IMR-90 (cell line): ENCODE measurements at regions not wholly inside any gene's neighbourhood (a gene's known extent, or its start where the extent isn't known, plus 50 kb on each side); places are given as distances from the start of the nearest gene placed in this dataset.

Source experiments
- ATAC-seq: fragments of 200-7000 bp; cut with Tn5 transposase; 2 replicates; pipeline ENCODE4 v1.9.1; 2020; ENCODE audit warnings: low read depth, mild to moderate bottlenecking, moderate library complexity
- BruUV-seq: library from RNA; stranded (reverse); fragments of 400-500 nt; replicated peaks from 2 replicates; lab custom pipeline; 2021; lab: Mats Ljungman, UMichigan
- CTCF ChIA-PET: fragments of 300-600 bp; formaldehyde crosslinking; extraction: SDS; loops from one replicate; lab custom pipeline; 2021; ENCODE audit warnings: antibody characterized with exemption; lab: Yijun Ruan, JAX
- POLR2A ChIA-PET: fragments of 300-600 bp; sonication (Branson Sonifier 250); formaldehyde crosslinking; loops from one replicate; lab custom pipeline; 2022; ENCODE audit warnings: antibody characterized with exemption; ENCODE audit not compliant: unreplicated experiment; lab: Charles Lee
- DNase-seq: peaks from one replicate; pipeline ENCODE4 v3.0.0; 2013
- H2AFZ ChIP-seq: replicated peaks from 2 replicates; pipeline ENCODE3; 2013; ENCODE audit warnings: low read length, mild to moderate bottlenecking; ENCODE audit not compliant: poor library complexity
- H2AK5ac ChIP-seq: 2 replicates; pipeline ENCODE4 v1.6.1; 2013; ENCODE audit warnings: low read depth, low read length, inconsistent platforms
- H2AK9ac ChIP-seq: replicated peaks from 2 replicates; pipeline ENCODE3; 2013; ENCODE audit warnings: mild to moderate bottlenecking, low read depth, low read length, moderate library complexity; ENCODE audit not compliant: poor library complexity
- H2BK120ac ChIP-seq: 2 replicates; pipeline ENCODE4 v1.6.1; 2013; ENCODE audit warnings: low read depth, low read length, inconsistent platforms
- H2BK15ac ChIP-seq: 3 replicates; pipeline ENCODE4 v1.6.1; 2013; ENCODE audit warnings: low read depth, low read length, inconsistent platforms
- H2BK20ac ChIP-seq: 2 replicates; pipeline ENCODE4 v1.6.1; 2013; ENCODE audit warnings: low read depth, mild to moderate bottlenecking, inconsistent platforms, low read length, moderate library complexity
- H2BK5ac ChIP-seq: 2 replicates; pipeline ENCODE4 v1.6.1; 2013; ENCODE audit warnings: mild to moderate bottlenecking, low read depth, low read length, inconsistent platforms; ENCODE audit not compliant: poor library complexity, severe bottlenecking
- H3K14ac ChIP-seq: replicated peaks from 2 replicates; pipeline ENCODE4 v1.6.1; 2013; ENCODE audit warnings: low read depth, low read length, inconsistent platforms
- H3K18ac ChIP-seq: 2 replicates; pipeline ENCODE4 v1.6.1; 2013; ENCODE audit warnings: low read depth, low read length, control low read depth
- H3K23ac ChIP-seq: 2 replicates; pipeline ENCODE4 v1.6.1; 2013; ENCODE audit warnings: low read depth, low read length, inconsistent platforms
- H3K27ac ChIP-seq: 2 replicates; pipeline ENCODE4 v1.5.1; 2013; ENCODE audit warnings: mild to moderate bottlenecking, control low read depth, low read length; ENCODE audit not compliant: insufficient read depth
- H3K27me3 ChIP-seq: 2 replicates; pipeline ENCODE4 v1.6.1; 2013; ENCODE audit warnings: low read length; ENCODE audit not compliant: control insufficient read depth, insufficient read depth
- H3K36me3 ChIP-seq: 2 replicates; pipeline ENCODE4 v1.6.1; 2013; ENCODE audit warnings: low read length, mixed read lengths; ENCODE audit not compliant: control insufficient read depth, insufficient read depth
- H3K4ac ChIP-seq: 2 replicates; pipeline ENCODE4 v1.6.1; 2013; ENCODE audit warnings: low read depth, low read length, inconsistent platforms
- H3K4me1 ChIP-seq: 2 replicates; pipeline ENCODE4 v1.6.1; 2013; ENCODE audit warnings: low read length, mixed read lengths; ENCODE audit not compliant: control insufficient read depth, insufficient read depth
- H3K4me2 ChIP-seq: 2 replicates; pipeline ENCODE4 v1.6.1; 2013; ENCODE audit warnings: low read depth, mild to moderate bottlenecking, control low read depth, low read length, moderate library complexity
- H3K4me3 ChIP-seq: 2 replicates; pipeline ENCODE4 v1.5.1; 2013; ENCODE audit warnings: low read depth, mild to moderate bottlenecking, control low read depth, low read length, moderate library complexity; ENCODE audit not compliant: insufficient read depth
- H3K56ac ChIP-seq: 2 replicates; pipeline ENCODE4 v1.6.1; 2013; ENCODE audit warnings: low read length, inconsistent platforms; ENCODE audit not compliant: insufficient read depth; ENCODE audit errors: extremely low read depth
- H3K79me1 ChIP-seq, 2 experiments: 2 replicates each; pipeline ENCODE4 v1.6.1; 2013; ENCODE audit warnings: low read length in 2 of 2, inconsistent platforms in 1 of 2, low read depth in 1 of 2
- H3K9ac ChIP-seq: 2 replicates; pipeline ENCODE4 v1.6.1; 2013; ENCODE audit warnings: low read depth, low read length, control low read depth
- H3K9me1 ChIP-seq: 2 replicates; pipeline ENCODE4 v1.6.1; 2013; ENCODE audit warnings: low read length, inconsistent platforms; ENCODE audit not compliant: insufficient read depth
- H3K9me3 ChIP-seq: 2 replicates; pipeline ENCODE4 v1.6.1; 2013; ENCODE audit warnings: low read length; ENCODE audit not compliant: control insufficient read depth, insufficient read depth
- H4K20me1 ChIP-seq: 2 replicates; pipeline ENCODE4 v1.6.1; 2013; ENCODE audit warnings: low read length, inconsistent platforms; ENCODE audit not compliant: insufficient read depth
- H4K5ac ChIP-seq: 2 replicates; pipeline ENCODE4 v1.6.1; 2013; ENCODE audit warnings: mild to moderate bottlenecking, low read depth, low read length, control low read depth
- H4K8ac ChIP-seq, 2 experiments: 2 replicates each; pipeline ENCODE4 v1.6.1; 2013; ENCODE audit warnings: low read depth in 2 of 2, low read length in 2 of 2, control low read depth in 1 of 2, inconsistent platforms in 1 of 2
- H4K91ac ChIP-seq: 2 replicates; pipeline ENCODE4 v1.6.1; 2013; ENCODE audit warnings: low read depth, low read length, inconsistent platforms; ENCODE audit not compliant: insufficient read depth
- BHLHE40 ChIP-seq: fragments of 150-350 bp; IDR thresholded peaks from 2 replicates; pipeline ENCODE4 v1.6.1; 2016; ENCODE audit warnings: mild to moderate bottlenecking, low read depth, low read length
- CHD1 ChIP-seq: IDR thresholded peaks from 2 replicates; pipeline ENCODE4 v1.6.1; 2012; ENCODE audit warnings: low read depth, low read length, improper control_type of control experiment
- MAFK ChIP-seq: IDR thresholded peaks from 2 replicates; pipeline ENCODE4 v1.6.1; 2012; ENCODE audit warnings: low read depth, low read length, improper control_type of control experiment
- NFE2L2 ChIP-seq: fragments of 150-350 bp; IDR thresholded peaks from 2 replicates; pipeline ENCODE4 v1.6.1; 2016; ENCODE audit warnings: low read depth, mild to moderate bottlenecking, low read length
- SMC3 ChIP-seq: fragments of 150-350 bp; IDR thresholded peaks from 2 replicates; pipeline ENCODE4 v1.6.1; 2016; ENCODE audit warnings: low read depth, mild to moderate bottlenecking, antibody characterized with exemption, low read length, moderate library complexity
- WGBS, 2 experiments: methylation state at CpG; one replicate each; pipeline versions ENCODE4 v1.1.5 to v1.1.7; 2013; ENCODE audit warnings: missing lambda C conversion rate in 2 of 2; ENCODE audit not compliant: insufficient read length in 1 of 2; ENCODE audit errors: extremely low coverage in 2 of 2; 5-methylcytosine and 5-hydroxymethylcytosine counted together
- dilution Hi-C: fragments of 300-500 bp; cut with HindIII; formaldehyde crosslinking; loops from one replicate; pipeline ENCODE4 v1.14.3; 2018; ENCODE audit warnings: low sequenced_read_pairs; ENCODE audit not compliant: unreplicated experiment
- in situ Hi-C: fragments of 300-500 bp; cut with MboI; formaldehyde crosslinking; loops from 3 replicates; pipeline ENCODE4 v1.14.3; 2019; ENCODE audit warnings: low sequenced_read_pairs, inconsistent platforms, mixed read lengths
- intact Hi-C: fragments of 100-400 bp; cut with micrococcal nuclease; formaldehyde crosslinking; loops from 2 replicates; pipeline ENCODE4 v1.10.0; 2022
- TF ChIP-seq, protein P1 (sequence below): conservative IDR thresholded peaks from 2 replicates; pipeline ENCODE4 v1.5.1; 2012; ENCODE audit warnings: mild to moderate bottlenecking, low read depth, low read length, improper control_type of control experiment
- TF ChIP-seq, protein P2 (sequence below): fragments of 150-350 bp; IDR thresholded peaks from 2 replicates; pipeline ENCODE4 v1.6.1; 2017; ENCODE audit warnings: mild to moderate bottlenecking, antibody characterized with exemption, low read length, low read depth
- TF ChIP-seq, protein P3 (sequence below): fragments of 150-350 bp; IDR thresholded peaks from 2 replicates; pipeline ENCODE4 v1.6.1; 2016; ENCODE audit warnings: low read depth, mild to moderate bottlenecking, low read length, moderate library complexity, borderline replicate concordance

DNA sequence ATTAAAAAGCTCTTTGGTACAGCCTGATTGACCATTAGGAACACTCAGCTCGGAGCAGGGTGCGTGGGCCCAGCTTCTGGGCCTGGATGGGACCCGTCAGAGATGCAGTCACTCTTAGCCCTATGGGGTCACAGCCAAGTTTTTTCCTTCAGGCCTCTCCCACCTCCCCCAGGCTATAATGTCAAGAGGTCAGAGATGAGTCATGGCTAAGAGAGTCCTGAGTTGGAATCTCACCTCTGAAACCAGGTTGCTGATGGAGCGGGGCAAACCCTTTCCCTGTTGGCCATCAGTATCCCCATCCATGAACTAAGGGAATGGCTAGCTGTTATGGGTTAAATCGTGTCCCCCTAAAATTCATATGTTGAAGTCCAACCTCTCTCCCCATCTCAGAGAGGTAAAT lies 195.9 kb upstream of the POU3F1 start:
- Histone ChIP-seq H2BK120ac (no peak overlapping the region), H2BK15ac (no peak overlapping the region), H4K91ac (no peak overlapping the region), H3K79me1 (no peaks in the 10 kb centered on the region), H2BK5ac (no peak overlapping the region), H4K20me1 (no peaks in the 10 kb centered on the region), H3K36me3 (no peaks in the 10 kb centered on the region), H3K14ac (no peak overlapping the region), H3K56ac (no peak overlapping the region), H2BK20ac (no peak overlapping the region), H3K4me2 (no peak overlapping the region), H3K4me3 (no peak overlapping the region), H2AFZ (no peak overlapping the region), H3K27ac (no peak overlapping the region), H4K8ac (no peak overlapping the region), H3K9me3 (no peaks in the 10 kb centered on the region), H3K18ac (no peak overlapping the region), H3K4ac (no peak overlapping the region), H3K27me3 (no peaks in the 10 kb centered on the region; the same call in 1 of the 2 replicates), H3K9ac (no peak overlapping the region), H4K5ac (no peak overlapping the region), H2AK5ac (no peak overlapping the region), H2AK9ac (no peak overlapping the region), H3K9me1 (no peaks in the 10 kb centered on the region), H3K4me1 (no peaks in the 10 kb centered on the region), H3K23ac (no peak overlapping the region)
- TF ChIP-seq, protein P1, sequence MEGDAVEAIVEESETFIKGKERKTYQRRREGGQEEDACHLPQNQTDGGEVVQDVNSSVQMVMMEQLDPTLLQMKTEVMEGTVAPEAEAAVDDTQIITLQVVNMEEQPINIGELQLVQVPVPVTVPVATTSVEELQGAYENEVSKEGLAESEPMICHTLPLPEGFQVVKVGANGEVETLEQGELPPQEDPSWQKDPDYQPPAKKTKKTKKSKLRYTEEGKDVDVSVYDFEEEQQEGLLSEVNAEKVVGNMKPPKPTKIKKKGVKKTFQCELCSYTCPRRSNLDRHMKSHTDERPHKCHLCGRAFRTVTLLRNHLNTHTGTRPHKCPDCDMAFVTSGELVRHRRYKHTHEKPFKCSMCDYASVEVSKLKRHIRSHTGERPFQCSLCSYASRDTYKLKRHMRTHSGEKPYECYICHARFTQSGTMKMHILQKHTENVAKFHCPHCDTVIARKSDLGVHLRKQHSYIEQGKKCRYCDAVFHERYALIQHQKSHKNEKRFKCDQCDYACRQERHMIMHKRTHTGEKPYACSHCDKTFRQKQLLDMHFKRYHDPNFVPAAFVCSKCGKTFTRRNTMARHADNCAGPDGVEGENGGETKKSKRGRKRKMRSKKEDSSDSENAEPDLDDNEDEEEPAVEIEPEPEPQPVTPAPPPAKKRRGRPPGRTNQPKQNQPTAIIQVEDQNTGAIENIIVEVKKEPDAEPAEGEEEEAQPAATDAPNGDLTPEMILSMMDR = no peak
- TF ChIP-seq NFE2L2 = no peak
- TF ChIP-seq, protein P2, sequence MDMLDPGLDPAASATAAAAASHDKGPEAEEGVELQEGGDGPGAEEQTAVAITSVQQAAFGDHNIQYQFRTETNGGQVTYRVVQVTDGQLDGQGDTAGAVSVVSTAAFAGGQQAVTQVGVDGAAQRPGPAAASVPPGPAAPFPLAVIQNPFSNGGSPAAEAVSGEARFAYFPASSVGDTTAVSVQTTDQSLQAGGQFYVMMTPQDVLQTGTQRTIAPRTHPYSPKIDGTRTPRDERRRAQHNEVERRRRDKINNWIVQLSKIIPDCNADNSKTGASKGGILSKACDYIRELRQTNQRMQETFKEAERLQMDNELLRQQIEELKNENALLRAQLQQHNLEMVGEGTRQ = no peak
- TF ChIP-seq BHLHE40 = no peak
- TF ChIP-seq SMC3 = no peak
- TF ChIP-seq, protein P3, sequence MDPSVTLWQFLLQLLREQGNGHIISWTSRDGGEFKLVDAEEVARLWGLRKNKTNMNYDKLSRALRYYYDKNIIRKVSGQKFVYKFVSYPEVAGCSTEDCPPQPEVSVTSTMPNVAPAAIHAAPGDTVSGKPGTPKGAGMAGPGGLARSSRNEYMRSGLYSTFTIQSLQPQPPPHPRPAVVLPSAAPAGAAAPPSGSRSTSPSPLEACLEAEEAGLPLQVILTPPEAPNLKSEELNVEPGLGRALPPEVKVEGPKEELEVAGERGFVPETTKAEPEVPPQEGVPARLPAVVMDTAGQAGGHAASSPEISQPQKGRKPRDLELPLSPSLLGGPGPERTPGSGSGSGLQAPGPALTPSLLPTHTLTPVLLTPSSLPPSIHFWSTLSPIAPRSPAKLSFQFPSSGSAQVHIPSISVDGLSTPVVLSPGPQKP = no peak
- no peak for TF ChIP-seq CHD1
- no peak for TF ChIP-seq MAFK
- intact Hi-C loops = no loop called here
- BruUV-seq = no TSS peak
- no peak for DNase-seq
- POLR2A ChIA-PET = no interaction called here
- in situ Hi-C loops = no loop called here
- WGBS, 2 experiments = no CpG with 5 or more reads among the region's 5 CpGs
- dilution Hi-C loops = no loop called here
- no peak for ATAC-seq
- CTCF ChIA-PET = interaction anchor here (0.6 to 1.3 kb wide), 2 partner anchors 104 to 201 kb away, joined by 3 read pairs; no protein-coding TSS in a partner anchor
